ENCODE measurements at regions not wholly inside any gene's neighbourhood (a gene's known extent, or its start where the extent isn't known, plus 50 kb on each side); places are given as distances from the start of the nearest gene placed in this dataset.

GRCh38 chr2:235279965-235280364, 213.9 kb upstream of the AGAP1 start:
- TF ChIP-seq CTCF (conservative IDR thresholded peaks at IDR 0.05 in 1 of 2, IDR thresholded peaks at IDR 0.05 in 1 of 2; ENCODE audit: low read depth in 1 of 2, low read length in 2 of 2) = no peak
- no peak for TF ChIP-seq EZH2 (IDR thresholded peaks at IDR 0.05; ENCODE audit: low read length, missing control alignments)
- no peak overlapping the region for H3K4me3 ChIP-seq (replicated peaks in 1 of 4; ENCODE audit: control extremely low read depth in 1 of 4, insufficient read depth in 1 of 4, low read depth in 3 of 4, low read length in 4 of 4)
- DNase-seq (ENCODE audit: low read depth in 2 of 2) = no peak
- no peaks in the 10 kb centered on the region for H3K4me1 ChIP-seq (ENCODE audit: control insufficient read depth, extremely low read depth, insufficient read depth, low read length)
- no peaks in the 10 kb centered on the region for H4K20me1 ChIP-seq (ENCODE audit: control insufficient read depth, extremely low read depth, insufficient read depth, low read length)
- no peak overlapping the region for H3K9ac ChIP-seq (ENCODE audit: insufficient read depth, low read length)
- H2AFZ ChIP-seq (ENCODE audit: low read length) = no peak overlapping the region
- no peaks in the 10 kb centered on the region for H3K9me3 ChIP-seq (ENCODE audit: control insufficient read depth, insufficient read depth, low read depth, low read length)
- no peaks in the 10 kb centered on the region for H3K27me3 ChIP-seq (ENCODE audit: control insufficient read depth, insufficient read depth, low read length)
- H3K79me2 ChIP-seq (ENCODE audit: control insufficient read depth, insufficient read depth, low read length) = no peaks in the 10 kb centered on the region
- H3K36me3 ChIP-seq (ENCODE audit: control insufficient read depth, insufficient read depth, low read length) = no peaks in the 10 kb centered on the region
- H3K27ac ChIP-seq (ENCODE audit: insufficient read depth, low read length) = no peak overlapping the region
- H3K4me2 ChIP-seq (ENCODE audit: extremely low read depth, insufficient read depth, low read length) = no peak overlapping the region

GRCh38 chr2:235283246-235283645, 210.6 kb upstream of the AGAP1 start:
- no peak for TF ChIP-seq EZH2 (IDR thresholded peaks at IDR 0.05; ENCODE audit: low read length, missing control alignments)
- TF ChIP-seq CTCF (conservative IDR thresholded peaks at IDR 0.05 in 1 of 2, IDR thresholded peaks at IDR 0.05 in 1 of 2; ENCODE audit: low read depth in 1 of 2, low read length in 2 of 2) = no peak
- Histone ChIP-seq H3K4me2 (ENCODE audit: extremely low read depth, insufficient read depth, low read length) (no peak overlapping the region), H4K20me1 (ENCODE audit: control insufficient read depth, extremely low read depth, insufficient read depth, low read length) (no peaks in the 10 kb centered on the region), H3K27me3 (ENCODE audit: control insufficient read depth, insufficient read depth, low read length) (peaks cover 4% of the 10 kb centered on the region), H3K9me3 (ENCODE audit: control insufficient read depth, insufficient read depth, low read depth, low read length) (no peaks in the 10 kb centered on the region), H2AFZ (ENCODE audit: low read length) (no peak overlapping the region), H3K4me3 (replicated peaks in 1 of 4; ENCODE audit: control extremely low read depth in 1 of 4, insufficient read depth in 1 of 4, low read depth in 3 of 4, low read length in 4 of 4) (no peak overlapping the region), H3K4me1 (ENCODE audit: control insufficient read depth, extremely low read depth, insufficient read depth, low read length) (no peaks in the 10 kb centered on the region), H3K79me2 (ENCODE audit: control insufficient read depth, insufficient read depth, low read length) (no peaks in the 10 kb centered on the region), H3K36me3 (ENCODE audit: control insufficient read depth, insufficient read depth, low read length) (no peaks in the 10 kb centered on the region), H3K9ac (ENCODE audit: insufficient read depth, low read length) (no peak overlapping the region), H3K27ac (ENCODE audit: insufficient read depth, low read length) (no peak overlapping the region)
- peak in 1 of 2 donors; percentile 57 for DNase-seq (ENCODE audit: low read depth in 2 of 2)

- DNase-seq (ENCODE audit: low read depth in 2 of 2) = no peak
- Histone ChIP-seq H3K27me3 (ENCODE audit: control insufficient read depth, insufficient read depth, low read length) (peaks cover 4% of the 10 kb centered on the region), H3K4me3 (replicated peaks in 1 of 4; ENCODE audit: control extremely low read depth in 1 of 4, insufficient read depth in 1 of 4, low read depth in 3 of 4, low read length in 4 of 4) (no peak overlapping the region), H3K27ac (ENCODE audit: insufficient read depth, low read length) (no peak overlapping the region), H3K9me3 (ENCODE audit: control insufficient read depth, insufficient read depth, low read depth, low read length) (no peaks in the 10 kb centered on the region), H3K79me2 (ENCODE audit: control insufficient read depth, insufficient read depth, low read length) (no peaks in the 10 kb centered on the region), H4K20me1 (ENCODE audit: control insufficient read depth, extremely low read depth, insufficient read depth, low read length) (no peaks in the 10 kb centered on the region), H2AFZ (ENCODE audit: low read length) (no peak overlapping the region), H3K9ac (ENCODE audit: insufficient read depth, low read length) (no peak overlapping the region), H3K4me2 (ENCODE audit: extremely low read depth, insufficient read depth, low read length) (no peak overlapping the region), H3K36me3 (ENCODE audit: control insufficient read depth, insufficient read depth, low read length) (no peaks in the 10 kb centered on the region), H3K4me1 (ENCODE audit: control insufficient read depth, extremely low read depth, insufficient read depth, low read length) (no peaks in the 10 kb centered on the region)
- TF ChIP-seq CTCF (conservative IDR thresholded peaks at IDR 0.05 in 1 of 2, IDR thresholded peaks at IDR 0.05 in 1 of 2; ENCODE audit: low read depth in 1 of 2, low read length in 2 of 2) = no peak
- TF ChIP-seq EZH2 (IDR thresholded peaks at IDR 0.05; ENCODE audit: low read length, missing control alignments) = no peak
These were observed 207.0 kb upstream of the AGAP1 start for GRCh38 chr2:235286622-235287374.

Data from fibroblast of lung (primary cell).